Adrenal gland (tissue), 9 donors: ENCODE measurements at regions not wholly inside any gene's neighbourhood (a gene's known extent, or its start where the extent isn't known, plus 50 kb on each side); places are given as distances from the start of the nearest gene placed in this dataset.

Experiments
- DNase-seq, 7 donors: peaks; one replicate each; pipeline ENCODE4 v3.0.0-alpha.2; 2019 to 2020
- H3K27ac ChIP-seq, 5 donors: fragments of 200-600 bp; sonication (generic) in 4 of 5; 1 replicate in 3 of 5; 2 replicates in 2 of 5; pipeline versions ENCODE4 v1.5.1 to v1.8.0; 2016 to 2020; ENCODE audit warnings: mild to moderate bottlenecking in 1 of 5
- H3K27me3 ChIP-seq: fragments of 200-600 bp; 2 replicates; pipeline ENCODE4 v1.8.0; 2021
- H3K36me3 ChIP-seq, 2 donors: fragments of 200-600 bp; replicated peaks in 1 of 2; 1 replicate in 1 of 2; 2 replicates in 1 of 2; pipeline versions ENCODE4 v1.5.1 to v1.8.0; 2018 to 2022
- H3K4me1 ChIP-seq, 2 donors: fragments of 200-600 bp; replicated peaks in 1 of 2; 1 replicate in 1 of 2; 2 replicates in 1 of 2; pipeline versions ENCODE4 v1.5.1 to v1.8.0; 2018 to 2021
- H3K4me3 ChIP-seq, 4 donors: fragments of 200-600 bp; sonication (generic) in 3 of 4; one replicate each; pipeline ENCODE4 v1.5.1; 2016 to 2018
- H3K9me3 ChIP-seq, 3 donors: fragments of 200-600 bp; sonication (generic) in 1 of 3; replicated peaks in 1 of 3; 1 replicate in 2 of 3; 2 replicates in 1 of 3; pipeline versions ENCODE4 v1.5.1 to v1.8.0; 2016 to 2021
- POLR2A ChIP-seq, 2 donors: fragments of 450-650 bp; IDR thresholded peaks; one replicate each; pipeline ENCODE4 v1.6.1; 2017; ENCODE audit warnings: antibody characterized with exemption in 2 of 2, mild to moderate bottlenecking in 2 of 2, moderate library complexity in 1 of 2
- WGBS, 4 donors: extraction: QIAGEN DNeasy Blood & Tissue Kit in 2 of 4; methylation state at CpG; one replicate each; pipeline versions ENCODE4 v1.1.5 to v1.1.7; 2013 to 2017; 5-methylcytosine and 5-hydroxymethylcytosine counted together
- intact Hi-C, 2 donors: fragments of 100-400 bp; cut with DNase I; formaldehyde crosslinking; loops; one replicate each; pipeline versions ENCODE4 v1.14.1 to v1.15.0; 2022 to 2023
- TF ChIP-seq, protein P1 (sequence below), 6 experiments: fragments of 450-650 bp in 4 of 6; fragments of 200-600 bp in 2 of 6; sonication (generic) in 1 of 6; IDR thresholded peaks; 1 replicate in 5 of 6; 2 replicates in 1 of 6; pipeline versions ENCODE4 v1.5.1 to v1.8.0; 2016 to 2021; ENCODE audit warnings: antibody characterized with exemption in 6 of 6, mild to moderate bottlenecking in 2 of 6, moderate library complexity in 1 of 6
- donor health status: healthy with polysubstance abuse.
- donor health status: Bipolar disorder and iron deficiency.
- donor health status: DM: yes; HTN: yes; CAD: no.
- donor health status: DM: no; HTN: no; CAD: no.
- donor health status: DM: no; HTN: no; CAD: no.

DNA sequence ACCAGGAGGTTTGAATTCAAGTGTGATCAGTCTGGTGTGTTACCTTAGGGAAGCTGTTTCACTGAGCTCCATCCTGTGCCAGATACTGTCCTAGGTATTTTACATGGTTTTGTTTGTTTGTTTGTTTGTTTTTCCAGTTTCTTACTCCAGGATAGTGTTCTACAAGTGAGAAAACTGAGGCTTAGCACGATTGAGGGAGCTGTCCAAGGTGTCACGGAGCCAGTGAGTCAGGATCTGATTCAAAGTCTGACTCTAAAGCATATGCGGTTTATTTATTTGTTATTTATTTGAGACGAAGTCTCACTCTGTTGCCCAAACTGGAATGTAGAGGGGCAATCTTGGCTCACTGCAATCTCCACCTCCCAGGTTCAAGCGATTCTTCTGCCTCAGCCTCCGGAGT lies 79.7 kb upstream of the GNG2 start:
- intact Hi-C loops = loop anchor here in 1 of 2 donors (5.0 kb wide), 1 partner anchor 128 kb away; the partner anchor contains the start of gene FRMD6
- DNase-seq = no peak
- peaks cover 0 to 18% of the 10 kb centered on the region in 2 donors for H3K4me1 ChIP-seq
- no peaks in the 10 kb centered on the region for H3K27me3 ChIP-seq
- TF ChIP-seq POLR2A (IDR thresholded peaks at IDR 0.05) = no peak
- TF ChIP-seq, protein P1, sequence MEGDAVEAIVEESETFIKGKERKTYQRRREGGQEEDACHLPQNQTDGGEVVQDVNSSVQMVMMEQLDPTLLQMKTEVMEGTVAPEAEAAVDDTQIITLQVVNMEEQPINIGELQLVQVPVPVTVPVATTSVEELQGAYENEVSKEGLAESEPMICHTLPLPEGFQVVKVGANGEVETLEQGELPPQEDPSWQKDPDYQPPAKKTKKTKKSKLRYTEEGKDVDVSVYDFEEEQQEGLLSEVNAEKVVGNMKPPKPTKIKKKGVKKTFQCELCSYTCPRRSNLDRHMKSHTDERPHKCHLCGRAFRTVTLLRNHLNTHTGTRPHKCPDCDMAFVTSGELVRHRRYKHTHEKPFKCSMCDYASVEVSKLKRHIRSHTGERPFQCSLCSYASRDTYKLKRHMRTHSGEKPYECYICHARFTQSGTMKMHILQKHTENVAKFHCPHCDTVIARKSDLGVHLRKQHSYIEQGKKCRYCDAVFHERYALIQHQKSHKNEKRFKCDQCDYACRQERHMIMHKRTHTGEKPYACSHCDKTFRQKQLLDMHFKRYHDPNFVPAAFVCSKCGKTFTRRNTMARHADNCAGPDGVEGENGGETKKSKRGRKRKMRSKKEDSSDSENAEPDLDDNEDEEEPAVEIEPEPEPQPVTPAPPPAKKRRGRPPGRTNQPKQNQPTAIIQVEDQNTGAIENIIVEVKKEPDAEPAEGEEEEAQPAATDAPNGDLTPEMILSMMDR (IDR thresholded peaks at IDR 0.05) = no peak
- H3K4me3 ChIP-seq = no peak overlapping the region
- H3K27ac ChIP-seq = no peak overlapping the region
- no peaks in the 10 kb centered on the region for H3K36me3 ChIP-seq
- H3K9me3 ChIP-seq = no peaks in the 10 kb centered on the region
- WGBS, 4 donors = 57 to 69% (median 61%) methylated on average over 6 of the region's 6 CpGs

DNA sequence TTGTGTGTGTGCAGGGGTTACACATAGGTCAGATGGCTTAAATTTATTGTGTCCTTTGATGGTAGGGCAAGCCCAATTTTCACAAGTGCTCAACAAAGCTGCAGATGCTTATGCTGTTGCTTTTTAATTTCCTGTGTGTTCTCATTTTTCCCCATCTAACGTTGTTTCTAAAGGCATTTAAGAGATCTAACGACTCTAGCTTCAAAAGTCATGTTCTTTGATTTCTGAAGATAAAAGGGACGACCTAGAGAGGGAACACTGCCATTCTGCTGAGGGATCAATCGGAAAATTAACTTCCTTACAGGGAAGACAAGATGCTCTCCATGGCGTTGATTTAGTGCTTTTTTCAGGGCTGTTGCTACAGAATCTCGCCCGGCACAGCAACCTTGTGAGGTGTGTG lies 79.0 kb upstream of the GNG2 start:
- Histone ChIP-seq H3K27me3 (no peaks in the 10 kb centered on the region), H3K4me1 (peaks cover 0 to 18% of the 10 kb centered on the region in 2 donors), H3K4me3 (no peak overlapping the region), H3K27ac (no peak overlapping the region), H3K36me3 (no peaks in the 10 kb centered on the region), H3K9me3 (no peaks in the 10 kb centered on the region)
- TF ChIP-seq, protein P1 (IDR thresholded peaks at IDR 0.05) = no peak
- TF ChIP-seq POLR2A (IDR thresholded peaks at IDR 0.05) = no peak
- DNase-seq = no peak
- 40 to 61% (median 59%) methylated on average over 6 to 7 of the region's 7 CpGs for WGBS, 4 donors
- intact Hi-C loops = loop anchor here in 1 of 2 donors (5.0 kb wide), 1 partner anchor 129 kb away; the partner anchor contains the start of gene FRMD6

DNA sequence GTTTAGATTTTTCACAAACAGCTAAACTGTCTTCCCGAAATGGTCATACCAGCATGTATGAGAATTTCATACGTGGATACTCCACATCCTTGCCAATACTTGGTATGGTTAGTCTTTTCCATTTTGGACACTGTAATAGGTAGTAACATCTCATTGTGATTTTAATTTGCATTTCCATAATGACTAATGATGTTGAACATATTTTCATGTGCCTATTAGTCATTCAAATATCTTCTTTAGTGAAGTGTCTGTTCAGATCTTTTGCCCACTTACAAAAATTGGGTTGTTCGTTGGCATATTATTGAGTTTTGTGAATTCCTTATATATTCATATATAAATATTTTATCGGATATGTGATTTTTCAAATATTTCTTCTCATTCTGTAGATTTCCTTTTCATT lies 78.0 kb upstream of the GNG2 start:
- Histone ChIP-seq H3K4me3 (no peak overlapping the region), H3K27me3 (no peaks in the 10 kb centered on the region), H3K36me3 (no peaks in the 10 kb centered on the region), H3K4me1 (peaks cover 0 to 18% of the 10 kb centered on the region in 2 donors), H3K27ac (no peak overlapping the region), H3K9me3 (no peaks in the 10 kb centered on the region)
- intact Hi-C loops = loop anchor here in 1 of 2 donors (5.0 kb wide), 1 partner anchor 130 kb away; the partner anchor contains the start of gene FRMD6
- DNase-seq = no peak
- WGBS, 4 donors = 91 to 94% (median 93%) methylated on average over 4 of the region's 4 CpGs
- TF ChIP-seq, protein P1 (IDR thresholded peaks at IDR 0.05) = no peak
- TF ChIP-seq POLR2A (IDR thresholded peaks at IDR 0.05) = no peak

DNA sequence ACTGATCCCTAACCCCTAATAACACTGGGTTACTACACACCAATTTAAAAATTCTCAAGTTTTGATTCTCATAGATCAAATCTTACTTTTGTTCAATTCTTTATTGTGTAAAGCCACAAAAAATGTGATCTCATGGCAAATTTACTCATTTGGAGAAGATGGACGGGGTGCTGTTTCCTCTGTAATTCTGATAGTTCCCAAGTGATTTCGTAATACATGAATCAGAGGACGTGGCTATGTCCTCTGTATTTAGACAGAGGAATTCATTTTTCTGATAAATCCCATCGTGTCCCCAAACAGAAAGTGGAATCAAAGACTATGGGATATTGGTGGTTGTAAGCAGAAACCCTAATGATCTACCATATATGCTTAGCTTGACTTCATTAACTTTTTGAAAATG lies 76.6 kb upstream of the GNG2 start:
- DNase-seq = peak in 1 of 7 donors; percentile 7
- no peak overlapping the region for H3K27ac ChIP-seq
- H3K27me3 ChIP-seq = no peaks in the 10 kb centered on the region
- TF ChIP-seq, protein P1 (IDR thresholded peaks at IDR 0.05) = no peak
- no peak for TF ChIP-seq POLR2A (IDR thresholded peaks at IDR 0.05)
- WGBS, 4 donors = 8 to 18% (median 10%) methylated on average over 4 of the region's 4 CpGs
- intact Hi-C loops = loop anchor here in 1 of 2 donors (5.0 kb wide), 1 partner anchor 131 kb away; the partner anchor contains the start of gene FRMD6
- no peaks in the 10 kb centered on the region for H3K36me3 ChIP-seq
- no peak overlapping the region for H3K4me3 ChIP-seq
- no peaks in the 10 kb centered on the region for H3K9me3 ChIP-seq
- peaks cover 0 to 18% of the 10 kb centered on the region in 2 donors for H3K4me1 ChIP-seq
